ENCODE measurements at regions not wholly inside any gene's neighbourhood (a gene's known extent, or its start where the extent isn't known, plus 50 kb on each side); places are given as distances from the start of the nearest gene placed in this dataset.

DNA sequence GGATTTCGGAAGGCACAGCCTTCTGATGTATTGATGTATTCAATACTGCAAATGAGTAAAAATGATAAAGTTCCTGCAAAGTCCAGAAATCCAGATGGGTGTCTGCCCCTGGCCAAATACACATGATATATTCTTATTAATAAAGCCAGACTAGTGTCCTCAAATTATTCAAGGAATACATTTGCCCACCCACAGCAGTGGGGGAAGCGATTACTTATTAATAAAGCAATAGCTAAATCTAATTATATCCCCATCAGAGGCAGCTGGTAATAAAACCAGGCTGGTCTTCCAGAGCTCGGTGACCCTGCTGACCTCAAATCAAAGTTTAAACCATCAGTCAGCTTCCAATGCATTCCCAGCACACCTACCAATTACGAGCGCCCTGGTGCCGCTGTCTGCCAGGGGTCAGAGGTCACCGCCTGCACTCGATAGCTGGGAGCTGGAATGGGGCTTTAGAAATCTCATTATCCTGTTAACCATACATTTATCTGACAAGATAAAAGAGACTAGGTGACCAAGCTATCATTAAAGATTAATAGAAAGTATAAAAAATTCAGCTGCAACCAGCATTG, 330.3 kb downstream of the UACA start:
- TF ChIP-seq TAF1 (IDR thresholded peaks at IDR 0.05; ENCODE audit: low read depth, low read length) (no peak), POLR2AphosphoS5 (IDR thresholded peaks at IDR 0.05; ENCODE audit: low read depth, low read length) (no peak), POLR2A (IDR thresholded peaks at IDR 0.05; ENCODE audit: low read depth, low read length) (no peak), SPI1 (IDR thresholded peaks at IDR 0.05; ENCODE audit: low read depth, low read length) (no peak), PAX5 (IDR thresholded peaks at IDR 0.05; ENCODE audit: insufficient read depth, low read length, severe bottlenecking) (no peak), POU2F2 (IDR thresholded peaks at IDR 0.05; ENCODE audit: low read depth, low read length) (no peak)
- FAIRE-seq: no peak
- DNase-seq (ENCODE audit: insufficient read length, low spot score): no peak

DNA sequence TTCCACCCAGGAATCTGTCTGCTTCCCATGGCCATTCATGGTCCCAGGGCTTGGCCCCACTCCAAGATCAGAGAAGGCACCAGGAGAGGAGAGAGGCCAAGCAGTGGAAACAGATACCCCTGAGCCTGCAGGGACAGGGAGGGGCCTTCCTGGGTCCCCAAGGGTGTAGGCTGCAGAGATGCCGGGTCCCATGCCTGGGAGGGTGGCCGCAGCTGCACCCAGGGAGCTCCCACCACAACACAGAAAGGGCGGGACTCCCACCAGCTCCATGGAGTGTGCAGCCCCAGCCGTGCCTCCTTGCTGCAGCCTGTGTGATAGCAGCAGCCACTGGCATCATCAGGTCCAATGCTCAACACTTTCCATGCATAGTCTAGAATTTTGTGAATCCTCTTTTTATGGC, 331.5 kb downstream of the UACA start:
- no peak for FAIRE-seq
- TF ChIP-seq POU2F2 (IDR thresholded peaks at IDR 0.05; ENCODE audit: low read depth, low read length) (no peak), POLR2A (IDR thresholded peaks at IDR 0.05; ENCODE audit: low read depth, low read length) (no peak), PAX5 (IDR thresholded peaks at IDR 0.05; ENCODE audit: insufficient read depth, low read length, severe bottlenecking) (no peak), POLR2AphosphoS5 (IDR thresholded peaks at IDR 0.05; ENCODE audit: low read depth, low read length) (no peak), TAF1 (IDR thresholded peaks at IDR 0.05; ENCODE audit: low read depth, low read length) (no peak)

DNA sequence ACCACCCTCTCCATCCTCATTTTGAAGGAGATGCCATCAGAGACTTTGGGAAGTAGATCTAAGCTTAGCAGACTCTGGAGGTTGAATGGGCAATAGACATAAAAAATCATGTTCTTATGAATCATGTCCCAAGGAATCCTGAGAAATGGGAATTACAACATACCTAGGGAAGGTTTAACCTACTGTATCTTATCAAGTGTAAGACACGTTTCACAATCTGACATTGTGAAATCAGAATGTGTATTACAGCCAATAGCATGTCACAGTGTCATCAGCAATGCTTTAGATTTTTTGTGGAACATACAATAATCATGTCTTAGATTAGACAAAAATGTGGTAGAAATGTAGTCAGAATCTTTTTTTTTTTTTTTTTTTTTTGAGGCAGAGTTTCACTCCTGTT, 332.4 kb upstream of the TLE3 start:
- TF ChIP-seq POU2F2 (IDR thresholded peaks at IDR 0.05; ENCODE audit: low read depth, low read length): no peak
- no peak for TF ChIP-seq POLR2AphosphoS5 (IDR thresholded peaks at IDR 0.05; ENCODE audit: low read depth, low read length)
- no peak for TF ChIP-seq SPI1 (IDR thresholded peaks at IDR 0.05; ENCODE audit: low read depth, low read length)
- FAIRE-seq (no peak), DNase-seq (ENCODE audit: insufficient read length, low spot score) (no peak)

More for the DNA sequence above, 331.5 kb downstream of the UACA start:
- no peak for DNase-seq (ENCODE audit: insufficient read length, low spot score)

DNA sequence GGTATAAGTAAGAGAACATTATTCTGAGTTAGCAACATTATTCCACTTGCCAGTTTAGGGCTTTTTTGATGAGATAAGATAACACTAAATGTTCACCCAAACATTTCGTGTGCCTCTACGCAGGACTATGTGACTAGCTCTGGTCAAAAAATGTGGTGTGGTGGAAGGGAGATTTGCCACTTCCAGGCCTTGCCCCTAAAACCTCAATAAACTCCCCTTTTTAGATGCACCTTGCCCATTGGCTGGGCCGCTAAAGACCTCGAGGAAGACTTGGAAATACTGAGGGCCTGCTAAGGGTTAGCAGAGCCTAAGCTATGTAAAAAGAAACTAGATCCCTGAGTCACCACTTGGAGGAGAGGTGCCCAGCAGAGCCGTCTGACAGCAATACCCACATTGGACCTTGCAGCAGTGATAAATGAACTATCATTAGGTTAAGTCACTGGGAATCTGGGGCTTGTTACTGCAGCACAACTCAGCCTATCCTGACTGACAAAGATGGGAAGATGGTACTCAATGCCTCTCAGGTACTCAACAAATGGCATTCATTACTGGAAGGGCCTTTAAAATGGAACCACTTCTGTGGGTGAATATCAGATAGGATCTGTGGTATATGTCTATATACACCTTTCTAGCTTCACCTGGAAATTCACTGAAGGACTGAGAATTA, 331.5 kb upstream of the TLE3 start:
- no peak for TF ChIP-seq POU2F2 (IDR thresholded peaks at IDR 0.05; ENCODE audit: low read depth, low read length)
- TF ChIP-seq TAF1 (IDR thresholded peaks at IDR 0.05; ENCODE audit: low read depth, low read length): no peak
- no peak for TF ChIP-seq POLR2AphosphoS5 (IDR thresholded peaks at IDR 0.05; ENCODE audit: low read depth, low read length)
- TF ChIP-seq PAX5 (IDR thresholded peaks at IDR 0.05; ENCODE audit: insufficient read depth, low read length, severe bottlenecking): no peak
- TF ChIP-seq SPI1 (IDR thresholded peaks at IDR 0.05; ENCODE audit: low read depth, low read length): no peak
- TF ChIP-seq POLR2A (IDR thresholded peaks at IDR 0.05; ENCODE audit: low read depth, low read length): no peak
- FAIRE-seq: no peak
- no peak for DNase-seq (ENCODE audit: insufficient read length, low spot score)

DNA sequence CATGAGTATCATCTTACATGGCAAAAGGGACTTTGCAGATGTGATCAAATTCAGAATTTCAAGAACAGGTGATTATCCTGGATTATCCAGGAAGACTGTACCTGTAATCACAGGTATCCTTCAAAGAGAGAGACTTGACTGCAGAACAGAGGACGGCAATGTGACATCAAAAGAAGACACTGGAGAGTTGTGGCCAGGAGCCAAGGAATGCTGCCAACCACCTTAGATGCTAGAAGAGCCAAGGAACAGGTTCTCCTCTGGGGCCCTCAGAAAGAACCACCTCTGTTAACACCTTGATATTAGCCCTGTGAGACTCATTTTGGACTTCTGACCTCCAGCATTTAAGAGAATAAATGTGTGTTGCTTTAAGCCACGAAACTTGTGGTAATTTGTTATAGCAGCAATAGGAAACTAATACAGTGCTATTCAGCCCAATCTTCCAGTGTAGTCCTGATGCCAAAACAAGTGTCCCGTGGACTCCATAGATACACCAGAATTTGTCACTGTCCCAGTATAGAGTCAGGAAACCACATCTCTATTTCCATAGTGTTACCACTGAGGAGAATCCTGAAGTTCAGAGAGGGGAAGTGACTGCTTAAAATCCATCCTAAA, 330.6 kb upstream of the TLE3 start:
- FAIRE-seq: no peak
- no peak for TF ChIP-seq POU2F2 (IDR thresholded peaks at IDR 0.05; ENCODE audit: low read depth, low read length)
- no peak for DNase-seq (ENCODE audit: insufficient read length, low spot score)

DNA sequence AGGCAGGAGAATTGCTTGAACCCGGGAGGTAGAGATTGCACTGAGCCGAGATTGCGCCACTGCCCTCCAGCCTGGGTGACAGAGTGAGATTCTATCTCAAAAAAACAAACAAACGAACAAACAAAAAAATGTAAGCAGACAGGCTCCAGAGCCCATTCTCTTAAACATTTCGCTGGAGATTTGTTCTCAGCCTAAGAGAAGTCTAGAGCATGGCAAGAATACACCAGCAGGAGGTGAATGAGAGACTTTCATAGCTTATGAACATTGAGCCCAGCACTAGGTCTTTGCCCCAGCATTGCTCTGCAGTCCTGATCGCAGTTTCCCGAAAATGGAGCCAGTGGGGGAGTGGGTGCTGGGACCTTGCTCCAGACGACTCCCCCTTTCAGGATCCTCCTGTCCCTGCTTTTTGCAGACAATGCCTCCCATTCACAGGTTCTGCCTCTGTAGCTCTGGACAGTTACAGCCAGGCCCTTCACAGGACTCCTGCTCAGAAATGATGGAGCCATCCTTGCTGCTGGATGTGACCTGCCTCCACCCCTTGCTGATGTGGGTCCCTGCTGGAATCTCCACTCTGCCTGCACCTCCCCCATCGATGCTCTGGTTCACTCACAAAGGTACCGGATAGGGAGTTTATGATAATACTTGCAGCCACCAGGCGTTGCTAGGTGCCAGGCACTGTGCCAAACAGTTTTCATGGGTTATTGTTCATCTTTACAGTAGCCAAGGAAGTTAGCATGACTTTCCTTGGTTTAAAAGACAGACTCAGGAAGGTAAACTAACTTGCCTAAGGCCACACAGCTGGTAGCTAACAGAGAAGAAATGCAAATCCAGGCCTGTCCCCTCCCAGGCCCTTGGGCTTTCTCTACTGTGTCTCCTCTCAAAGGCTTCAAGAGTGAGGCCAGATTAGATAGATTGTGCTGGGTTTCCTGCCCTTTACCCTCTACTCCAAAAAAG, 329.7 kb upstream of the TLE3 start:
- FAIRE-seq (no peak), DNase-seq (ENCODE audit: insufficient read length, low spot score) (no peak)
- TF ChIP-seq POLR2A (IDR thresholded peaks at IDR 0.05; ENCODE audit: low read depth, low read length) (no peak), PAX5 (IDR thresholded peaks at IDR 0.05; ENCODE audit: insufficient read depth, low read length, severe bottlenecking) (no peak), SPI1 (IDR thresholded peaks at IDR 0.05; ENCODE audit: low read depth, low read length) (no peak), POLR2AphosphoS5 (IDR thresholded peaks at IDR 0.05; ENCODE audit: low read depth, low read length) (no peak), TAF1 (IDR thresholded peaks at IDR 0.05; ENCODE audit: low read depth, low read length) (no peak), POU2F2 (IDR thresholded peaks at IDR 0.05; ENCODE audit: low read depth, low read length) (no peak)

DNA sequence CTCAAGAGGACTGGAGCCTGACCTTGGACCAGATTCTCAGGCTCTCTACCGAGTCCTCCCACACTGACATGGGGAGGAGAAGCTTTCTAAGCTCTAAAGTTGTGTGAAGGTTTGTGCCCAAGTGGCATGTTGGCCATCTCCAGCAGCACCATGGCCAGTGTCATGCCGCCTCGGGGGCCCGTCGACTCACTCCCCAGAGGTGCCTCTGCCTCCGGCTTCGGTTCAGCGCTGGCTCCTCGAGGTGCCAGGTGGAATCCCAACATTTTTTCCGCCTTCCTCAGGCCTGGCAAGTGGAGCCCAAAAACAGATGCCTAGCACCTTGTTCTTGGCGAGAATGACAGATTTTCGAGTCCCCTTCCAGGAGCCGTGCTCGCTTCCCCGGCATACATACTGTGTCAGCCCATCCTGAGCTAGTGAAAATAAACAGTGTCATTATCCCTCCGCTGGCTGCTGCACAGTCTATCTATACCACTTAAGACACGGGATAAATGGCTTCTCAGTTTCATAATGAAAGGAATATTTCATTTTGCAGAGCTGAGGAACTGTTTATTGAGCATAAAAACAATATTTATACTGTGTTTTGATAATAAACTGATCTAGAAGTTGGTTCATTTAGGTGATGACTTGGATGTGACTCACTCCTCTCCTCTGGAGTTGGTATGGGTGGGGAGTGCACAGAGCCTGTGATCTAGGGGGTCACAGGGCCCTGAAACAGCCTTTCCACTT, 328.5 kb upstream of the TLE3 start:
- FAIRE-seq: no peak
- no peak for DNase-seq (ENCODE audit: insufficient read length, low spot score)
- TF ChIP-seq SPI1 (IDR thresholded peaks at IDR 0.05; ENCODE audit: low read depth, low read length): no peak
- TF ChIP-seq PAX5 (IDR thresholded peaks at IDR 0.05; ENCODE audit: insufficient read depth, low read length, severe bottlenecking): no peak
- TF ChIP-seq TAF1 (IDR thresholded peaks at IDR 0.05; ENCODE audit: low read depth, low read length): no peak
- TF ChIP-seq POLR2AphosphoS5 (IDR thresholded peaks at IDR 0.05; ENCODE audit: low read depth, low read length): no peak
- no peak for TF ChIP-seq POLR2A (IDR thresholded peaks at IDR 0.05; ENCODE audit: low read depth, low read length)
- TF ChIP-seq POU2F2 (IDR thresholded peaks at IDR 0.05; ENCODE audit: low read depth, low read length): no peak

DNA sequence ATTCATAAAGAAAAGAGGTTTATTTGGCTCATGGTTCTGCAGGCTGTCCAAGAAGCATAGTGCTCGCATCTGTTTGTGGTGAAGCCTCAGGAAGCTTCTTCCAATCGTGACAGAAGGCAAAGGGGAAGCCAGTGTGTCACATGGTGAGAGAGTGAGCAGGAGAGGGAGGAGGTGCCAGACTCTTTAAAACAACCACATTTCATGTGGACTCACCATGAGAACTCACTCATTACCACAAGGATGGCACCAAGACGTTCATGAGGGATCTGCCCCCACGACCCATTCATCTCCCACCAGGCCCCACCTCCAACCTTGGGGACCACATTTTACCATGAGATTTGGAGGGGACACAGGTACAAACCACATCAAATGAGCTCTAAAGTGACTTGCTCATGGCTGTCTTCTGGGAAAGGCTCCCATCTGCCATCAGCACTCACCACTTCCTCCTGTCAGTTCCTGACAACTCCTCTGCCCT, 327.3 kb upstream of the TLE3 start:
- DNase-seq (ENCODE audit: insufficient read length, low spot score): no peak
- no peak for FAIRE-seq

More for the DNA sequence above, 327.3 kb upstream of the TLE3 start:
- TF ChIP-seq POU2F2 (IDR thresholded peaks at IDR 0.05; ENCODE audit: low read depth, low read length) (no peak), POLR2AphosphoS5 (IDR thresholded peaks at IDR 0.05; ENCODE audit: low read depth, low read length) (no peak), TAF1 (IDR thresholded peaks at IDR 0.05; ENCODE audit: low read depth, low read length) (no peak), POLR2A (IDR thresholded peaks at IDR 0.05; ENCODE audit: low read depth, low read length) (no peak), PAX5 (IDR thresholded peaks at IDR 0.05; ENCODE audit: insufficient read depth, low read length, severe bottlenecking) (no peak), SPI1 (IDR thresholded peaks at IDR 0.05; ENCODE audit: low read depth, low read length) (no peak)

All from GM12891 (cell line).